ENCODE measurements at regions not wholly inside any gene's neighbourhood (a gene's known extent, or its start where the extent isn't known, plus 50 kb on each side); places are given as distances from the start of the nearest gene placed in this dataset.

DNA sequence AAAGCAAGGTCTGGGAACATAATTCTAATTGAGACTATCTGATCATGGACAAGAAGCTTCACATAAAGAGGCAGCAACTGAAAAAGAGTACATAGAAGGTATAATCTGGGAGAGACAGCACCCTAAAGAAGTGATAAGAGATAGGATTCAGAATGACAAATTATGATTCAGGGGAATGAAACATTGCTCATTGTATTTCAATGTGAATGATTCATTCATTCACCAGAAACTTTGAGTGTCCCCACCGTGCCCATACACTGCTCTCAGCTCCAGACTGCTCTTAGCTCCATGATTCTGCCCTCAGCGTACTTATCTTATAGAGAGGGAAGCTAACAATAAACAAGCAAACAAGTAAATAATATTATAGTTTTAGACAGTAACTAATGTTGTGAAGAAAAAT lies 329.3 kb upstream of the IRAK1BP1 start:
- TF ChIP-seq, protein P1, sequence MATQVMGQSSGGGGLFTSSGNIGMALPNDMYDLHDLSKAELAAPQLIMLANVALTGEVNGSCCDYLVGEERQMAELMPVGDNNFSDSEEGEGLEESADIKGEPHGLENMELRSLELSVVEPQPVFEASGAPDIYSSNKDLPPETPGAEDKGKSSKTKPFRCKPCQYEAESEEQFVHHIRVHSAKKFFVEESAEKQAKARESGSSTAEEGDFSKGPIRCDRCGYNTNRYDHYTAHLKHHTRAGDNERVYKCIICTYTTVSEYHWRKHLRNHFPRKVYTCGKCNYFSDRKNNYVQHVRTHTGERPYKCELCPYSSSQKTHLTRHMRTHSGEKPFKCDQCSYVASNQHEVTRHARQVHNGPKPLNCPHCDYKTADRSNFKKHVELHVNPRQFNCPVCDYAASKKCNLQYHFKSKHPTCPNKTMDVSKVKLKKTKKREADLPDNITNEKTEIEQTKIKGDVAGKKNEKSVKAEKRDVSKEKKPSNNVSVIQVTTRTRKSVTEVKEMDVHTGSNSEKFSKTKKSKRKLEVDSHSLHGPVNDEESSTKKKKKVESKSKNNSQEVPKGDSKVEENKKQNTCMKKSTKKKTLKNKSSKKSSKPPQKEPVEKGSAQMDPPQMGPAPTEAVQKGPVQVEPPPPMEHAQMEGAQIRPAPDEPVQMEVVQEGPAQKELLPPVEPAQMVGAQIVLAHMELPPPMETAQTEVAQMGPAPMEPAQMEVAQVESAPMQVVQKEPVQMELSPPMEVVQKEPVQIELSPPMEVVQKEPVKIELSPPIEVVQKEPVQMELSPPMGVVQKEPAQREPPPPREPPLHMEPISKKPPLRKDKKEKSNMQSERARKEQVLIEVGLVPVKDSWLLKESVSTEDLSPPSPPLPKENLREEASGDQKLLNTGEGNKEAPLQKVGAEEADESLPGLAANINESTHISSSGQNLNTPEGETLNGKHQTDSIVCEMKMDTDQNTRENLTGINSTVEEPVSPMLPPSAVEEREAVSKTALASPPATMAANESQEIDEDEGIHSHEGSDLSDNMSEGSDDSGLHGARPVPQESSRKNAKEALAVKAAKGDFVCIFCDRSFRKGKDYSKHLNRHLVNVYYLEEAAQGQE (IDR thresholded peaks at IDR 0.05; ENCODE audit: borderline replicate concordance), result no peak
- TF ChIP-seq, protein P1 (CRISPR knock-in tag; IDR thresholded peaks at IDR 0.05; ENCODE audit: low read depth), result no peak
- TF ChIP-seq CHD1 (IDR thresholded peaks at IDR 0.05; ENCODE audit: low read length) (no peak), EHMT2 (IDR thresholded peaks at IDR 0.05) (no peak), EZH2 (IDR thresholded peaks at IDR 0.05; ENCODE audit: borderline replicate concordance, low read depth, low read length) (no peak), RCOR1 (IDR thresholded peaks at IDR 0.05; ENCODE audit: borderline replicate concordance in 1 of 2, low read depth in 2 of 2, low read length in 2 of 2) (no peak)
- TF ChIP-seq, protein P2, sequence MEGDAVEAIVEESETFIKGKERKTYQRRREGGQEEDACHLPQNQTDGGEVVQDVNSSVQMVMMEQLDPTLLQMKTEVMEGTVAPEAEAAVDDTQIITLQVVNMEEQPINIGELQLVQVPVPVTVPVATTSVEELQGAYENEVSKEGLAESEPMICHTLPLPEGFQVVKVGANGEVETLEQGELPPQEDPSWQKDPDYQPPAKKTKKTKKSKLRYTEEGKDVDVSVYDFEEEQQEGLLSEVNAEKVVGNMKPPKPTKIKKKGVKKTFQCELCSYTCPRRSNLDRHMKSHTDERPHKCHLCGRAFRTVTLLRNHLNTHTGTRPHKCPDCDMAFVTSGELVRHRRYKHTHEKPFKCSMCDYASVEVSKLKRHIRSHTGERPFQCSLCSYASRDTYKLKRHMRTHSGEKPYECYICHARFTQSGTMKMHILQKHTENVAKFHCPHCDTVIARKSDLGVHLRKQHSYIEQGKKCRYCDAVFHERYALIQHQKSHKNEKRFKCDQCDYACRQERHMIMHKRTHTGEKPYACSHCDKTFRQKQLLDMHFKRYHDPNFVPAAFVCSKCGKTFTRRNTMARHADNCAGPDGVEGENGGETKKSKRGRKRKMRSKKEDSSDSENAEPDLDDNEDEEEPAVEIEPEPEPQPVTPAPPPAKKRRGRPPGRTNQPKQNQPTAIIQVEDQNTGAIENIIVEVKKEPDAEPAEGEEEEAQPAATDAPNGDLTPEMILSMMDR (IDR thresholded peaks at IDR 0.05 in 2 of 3, conservative IDR thresholded peaks at IDR 0.05 in 1 of 3; ENCODE audit: insufficient read depth in 2 of 3, low read depth in 1 of 3, low read length in 3 of 3), result no peak

Measured in K562 (cell line).